ENCODE measurements at regions not wholly inside any gene's neighbourhood (a gene's known extent, or its start where the extent isn't known, plus 50 kb on each side); places are given as distances from the start of the nearest gene placed in this dataset.
"Not testable (repeated sequence)": the region's sequence is repeated elsewhere in the genome, so short reads cannot be mapped to it uniquely, and the experiment has no call there.

DNA sequence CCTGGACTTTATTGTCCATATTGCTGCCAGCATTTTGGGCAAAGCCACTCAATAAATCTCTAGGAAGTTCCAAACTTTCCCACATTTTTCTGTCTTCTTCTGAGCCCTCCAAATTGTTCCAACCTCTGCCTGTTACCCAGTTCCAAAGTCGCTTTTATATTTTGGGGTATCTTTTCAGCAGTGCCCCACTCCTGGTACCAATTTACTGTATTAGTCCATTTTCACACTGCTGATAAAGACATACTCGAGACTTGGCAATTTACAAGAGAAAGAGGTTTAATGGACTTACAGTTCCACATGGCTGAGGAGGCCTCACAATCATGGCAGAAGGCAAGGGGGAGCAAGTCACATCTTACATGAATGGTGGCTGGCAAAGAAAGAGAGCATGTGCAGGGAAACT is 53.4 kb downstream of the AHSP start:
- DNase-seq: not testable (repeated sequence)

- not testable (repeated sequence) for DNase-seq
These were observed 74.2 kb downstream of the AHSP start for GRCh38 chr16:31601737-31602384.

- DNase-seq: no peak
These were observed 90.4 kb downstream of the AHSP start for GRCh38 chr16:31618130-31618529.

DNA sequence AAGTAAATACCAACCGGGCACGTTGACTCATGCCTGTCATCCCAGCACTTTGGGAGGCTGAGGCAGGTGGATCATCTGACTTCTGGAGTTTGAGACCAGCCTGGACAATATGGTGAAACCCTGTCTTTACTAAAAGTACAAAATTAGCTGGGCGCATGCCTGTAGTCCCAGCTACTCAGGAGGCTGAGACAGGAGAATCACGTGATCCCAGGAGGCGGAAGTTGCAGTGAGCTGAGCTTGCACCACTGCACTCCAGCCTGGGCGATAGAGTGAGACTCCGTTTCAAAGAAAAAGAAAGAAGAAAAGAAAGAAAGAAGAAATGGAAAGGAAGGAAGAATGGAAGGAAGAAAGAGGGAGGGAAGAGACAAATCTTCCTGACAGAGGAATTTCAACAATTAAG is 108.7 kb downstream of the AHSP start:
- no peak for DNase-seq

- no peak for DNase-seq
These were observed 113.6 kb downstream of the AHSP start for GRCh38 chr16:31641279-31641678.

- not testable (repeated sequence) for DNase-seq
These were observed 128.0 kb downstream of the AHSP start for GRCh38 chr16:31655674-31656073.

DNA sequence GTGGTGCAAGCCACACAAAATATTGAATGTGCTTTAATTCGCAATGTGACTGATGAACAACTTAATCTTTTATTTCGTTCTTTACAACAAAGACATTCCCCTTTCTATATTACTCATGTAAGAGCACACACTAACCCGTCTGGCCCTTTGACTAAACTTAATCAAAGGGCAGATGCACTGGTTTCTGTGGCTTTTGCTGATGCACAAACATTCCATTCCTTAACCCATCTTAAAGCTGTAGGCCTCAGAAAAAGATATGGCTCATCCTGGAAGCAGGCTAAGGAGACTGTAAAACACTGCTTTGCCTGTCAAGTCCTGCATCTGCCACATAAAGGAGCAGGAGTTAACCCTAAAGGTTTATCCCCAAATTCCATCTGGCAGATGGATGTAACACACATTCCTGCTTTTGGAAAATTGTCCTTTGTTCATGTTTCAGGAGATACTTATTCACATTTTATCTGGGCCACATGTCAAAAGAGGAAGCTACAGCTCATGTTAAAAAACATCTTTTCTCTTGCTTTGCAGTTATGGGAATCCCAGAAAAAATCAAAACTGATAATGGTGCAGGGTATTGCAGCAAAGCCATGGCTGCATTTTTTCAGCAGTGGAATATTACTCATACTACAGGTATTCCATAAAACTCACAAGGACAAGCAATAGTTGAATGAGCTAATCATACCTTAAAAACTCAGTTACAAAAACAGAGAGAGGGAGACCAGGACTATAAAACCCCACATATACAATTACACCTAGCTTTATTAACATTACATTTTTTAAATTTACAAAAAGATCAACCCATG is 137.2 kb downstream of the AHSP start:
- DNase-seq: no peak

DNA sequence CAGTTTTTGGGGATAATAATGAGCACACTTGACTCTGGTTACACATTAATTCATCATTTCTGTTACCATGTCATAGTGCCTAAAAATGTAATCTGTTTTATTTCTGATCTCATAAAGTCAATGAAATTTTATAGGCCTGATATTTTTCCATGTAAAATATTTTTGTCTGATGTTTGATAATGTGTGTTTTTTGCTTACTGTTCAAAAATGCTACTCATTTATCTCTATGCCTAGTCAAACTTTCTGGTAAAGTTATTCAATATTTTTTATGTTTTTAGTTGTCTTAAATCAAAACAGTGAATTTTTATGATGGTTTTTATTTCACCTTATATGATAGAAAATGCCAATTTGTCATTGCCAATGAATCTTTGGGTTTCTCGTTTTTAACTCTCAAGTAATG is 147.0 kb downstream of the AHSP start:
- no peak for DNase-seq

DNA sequence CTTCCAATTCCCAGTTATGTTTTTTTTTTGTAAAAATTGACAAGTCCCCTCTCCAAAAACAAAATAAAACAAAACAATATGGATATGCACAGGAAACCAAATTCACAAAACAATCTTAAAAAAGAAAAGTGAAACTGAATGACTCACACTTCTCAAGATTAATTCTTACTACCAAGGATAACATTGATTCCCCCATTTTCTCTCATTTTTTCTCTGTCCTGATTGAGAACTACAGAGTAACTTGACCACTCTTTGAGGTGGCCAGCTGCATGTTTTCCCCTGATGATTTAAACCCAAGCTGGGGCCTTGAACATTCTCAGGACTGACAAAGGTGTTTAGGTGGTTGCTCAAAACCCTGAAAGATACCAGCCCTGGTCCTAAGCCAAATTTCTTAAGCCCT is 149.0 kb downstream of the AHSP start:
- DNase-seq: no peak

DNA sequence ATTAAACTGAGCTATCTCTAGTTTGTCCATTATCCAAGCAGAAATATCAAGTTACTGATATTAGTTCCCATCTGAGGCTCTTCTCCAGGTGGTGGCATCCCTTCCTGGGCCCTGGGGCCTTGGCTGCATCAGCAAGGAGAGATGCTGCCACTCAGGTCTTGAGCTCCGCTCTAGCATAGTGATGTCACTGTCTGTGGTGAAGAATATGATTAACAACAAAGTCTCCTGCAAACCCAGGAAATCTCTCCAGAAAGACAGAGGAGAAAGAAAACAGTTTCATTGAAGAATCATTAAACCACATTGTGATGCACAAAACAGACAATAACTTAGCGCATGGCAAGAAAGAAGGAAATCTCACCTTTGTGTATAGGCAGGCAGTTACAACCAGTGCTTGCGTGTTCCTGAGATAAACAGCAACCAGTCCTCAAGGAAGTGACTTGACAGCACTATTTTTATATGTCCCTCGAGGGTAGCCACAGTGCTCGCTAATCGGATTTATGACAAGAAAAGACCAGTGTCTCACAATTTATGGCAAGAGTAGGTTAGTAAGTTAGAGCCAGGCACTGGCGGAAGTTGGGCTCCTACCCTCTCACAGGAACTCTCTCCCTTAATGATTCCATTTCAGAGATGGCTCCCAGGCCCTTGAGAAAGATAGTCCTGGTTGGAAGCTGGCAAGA is 151.1 kb downstream of the AHSP start:
- no peak for DNase-seq

DNA sequence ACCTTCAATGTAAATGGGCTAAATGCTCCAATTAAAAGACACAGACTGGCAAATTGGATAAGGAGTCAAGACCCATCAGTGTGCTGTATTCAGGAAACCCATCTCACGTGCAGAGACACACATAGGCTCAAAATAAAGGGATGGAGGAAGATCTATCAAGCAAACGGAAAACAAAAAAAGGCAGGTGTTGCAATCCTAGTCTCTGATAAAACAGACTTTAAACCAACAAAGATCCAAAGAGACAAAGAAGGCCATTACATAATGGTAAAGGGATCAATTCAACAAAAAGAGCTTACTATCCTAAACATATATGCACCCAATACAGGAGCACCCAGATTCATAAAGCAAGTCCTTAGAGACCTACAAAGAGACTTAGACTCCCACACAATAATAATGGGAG is 161.6 kb downstream of the AHSP start:
- DNase-seq: not testable (repeated sequence)

GRCh38 chr16:31692338-31692737 is 164.6 kb downstream of the AHSP start:
- DNase-seq: not testable (repeated sequence)

DNA sequence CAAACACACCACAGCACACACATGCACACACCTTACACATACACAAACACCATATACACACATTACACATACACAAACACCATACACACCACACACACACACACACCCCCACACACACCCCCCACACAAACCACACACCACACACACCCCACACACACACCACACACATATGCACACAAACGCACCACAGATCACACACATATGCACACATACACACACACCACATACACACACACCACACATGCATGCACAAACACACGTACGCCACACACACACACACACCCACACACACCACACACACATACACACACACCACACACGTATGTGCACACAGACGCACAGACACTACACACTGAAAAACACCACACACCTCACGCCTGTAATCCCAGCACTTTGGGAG is 166.0 kb downstream of the AHSP start:
- no peak for DNase-seq

DNA sequence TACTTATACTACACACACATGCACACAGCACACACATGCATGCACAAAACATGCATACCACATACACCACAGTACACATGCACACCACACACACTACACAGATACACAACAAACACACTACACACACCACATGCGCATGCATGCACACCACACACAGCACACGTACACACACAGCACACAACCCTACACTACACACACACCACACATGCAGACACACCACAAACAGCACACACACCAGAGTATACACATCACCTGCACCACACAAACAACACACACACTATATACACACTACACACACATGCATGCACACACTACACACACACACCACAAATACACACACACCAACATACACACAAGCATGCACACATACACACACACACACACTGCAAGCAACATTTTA is 166.8 kb downstream of the AHSP start:
- no peak for DNase-seq

DNA sequence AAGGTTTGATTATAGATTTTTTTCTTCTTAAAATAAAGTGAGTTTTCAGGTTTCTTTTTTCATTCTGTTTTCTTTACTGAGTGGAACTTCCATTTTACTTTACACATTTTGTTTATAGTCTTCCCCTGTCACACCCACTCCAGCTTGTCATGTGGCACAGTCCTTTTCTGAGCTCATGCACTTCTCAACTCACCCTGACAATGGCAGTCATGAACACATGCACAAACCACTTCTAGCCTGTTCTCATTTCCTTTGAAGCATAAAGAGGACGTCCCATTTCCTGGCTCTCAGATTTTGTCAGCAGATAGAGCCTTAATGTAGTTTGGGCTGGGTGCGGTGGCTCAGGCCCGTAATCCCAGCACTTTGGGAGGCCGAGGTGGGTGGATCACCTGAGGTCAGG is 168.0 kb downstream of the AHSP start:
- peak in 1 of 4 experiments; percentile 12 for DNase-seq

GRCh38 chr16:31696968-31697743 is 169.5 kb downstream of the AHSP start:
- no peak for DNase-seq

DNA sequence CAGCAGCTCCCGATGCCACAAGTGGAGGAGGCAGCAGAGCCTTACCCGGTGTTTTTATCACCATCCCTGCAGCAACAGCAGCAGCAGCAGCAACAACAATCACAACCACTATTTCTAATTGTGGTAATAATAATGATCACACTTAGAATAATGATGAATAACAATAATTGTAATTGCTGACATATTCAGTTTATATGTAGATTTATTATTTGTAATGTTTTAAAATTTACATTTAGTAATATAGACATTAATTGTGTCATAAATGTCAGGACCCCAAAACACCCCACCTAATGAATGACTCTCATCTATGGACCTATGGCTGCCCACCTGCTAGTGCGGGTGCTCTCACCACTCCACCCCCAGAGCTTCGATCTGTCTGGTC is 170.0 kb downstream of the AHSP start:
- no peak for DNase-seq

- no peak for DNase-seq
These were observed 171.2 kb downstream of the AHSP start for GRCh38 chr16:31698901-31699300.

DNA sequence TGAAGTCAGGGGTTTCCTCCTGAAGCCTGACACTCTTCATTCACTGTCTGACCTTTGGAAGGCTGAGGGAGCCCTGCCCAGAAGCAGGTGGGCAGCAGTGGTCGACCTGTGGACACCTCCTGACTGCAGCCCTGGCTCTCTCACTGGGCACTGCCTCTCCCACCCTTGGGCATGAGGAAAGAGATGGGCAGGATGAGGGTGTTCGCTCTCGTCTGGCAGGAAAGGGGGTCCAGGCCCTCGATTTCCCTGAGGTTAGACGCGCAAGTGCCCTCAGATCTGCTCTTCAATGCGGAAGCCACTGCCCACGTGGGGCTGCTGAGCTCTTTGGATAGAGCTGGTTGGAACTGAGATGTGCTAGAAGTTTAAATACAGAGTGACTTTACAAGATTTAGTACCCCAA is 171.9 kb downstream of the AHSP start:
- DNase-seq: no peak

DNA sequence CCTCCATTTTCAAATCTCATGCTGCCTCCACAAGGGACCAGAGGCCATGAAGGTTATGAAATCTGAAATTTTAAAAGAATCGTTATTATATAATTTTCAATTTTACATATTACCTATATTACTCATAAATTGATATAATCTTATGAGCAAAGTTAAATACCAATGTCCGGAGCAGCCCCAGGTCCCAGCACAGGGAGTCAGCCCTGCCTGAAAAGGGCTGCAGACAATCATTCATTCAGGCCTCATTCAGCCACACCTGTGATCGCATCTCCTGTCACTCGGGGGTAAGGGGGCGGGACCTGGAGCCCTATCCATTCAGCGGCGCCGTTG is 172.5 kb downstream of the AHSP start:
- DNase-seq: peak in 1 of 4 experiments; percentile 74

DNA sequence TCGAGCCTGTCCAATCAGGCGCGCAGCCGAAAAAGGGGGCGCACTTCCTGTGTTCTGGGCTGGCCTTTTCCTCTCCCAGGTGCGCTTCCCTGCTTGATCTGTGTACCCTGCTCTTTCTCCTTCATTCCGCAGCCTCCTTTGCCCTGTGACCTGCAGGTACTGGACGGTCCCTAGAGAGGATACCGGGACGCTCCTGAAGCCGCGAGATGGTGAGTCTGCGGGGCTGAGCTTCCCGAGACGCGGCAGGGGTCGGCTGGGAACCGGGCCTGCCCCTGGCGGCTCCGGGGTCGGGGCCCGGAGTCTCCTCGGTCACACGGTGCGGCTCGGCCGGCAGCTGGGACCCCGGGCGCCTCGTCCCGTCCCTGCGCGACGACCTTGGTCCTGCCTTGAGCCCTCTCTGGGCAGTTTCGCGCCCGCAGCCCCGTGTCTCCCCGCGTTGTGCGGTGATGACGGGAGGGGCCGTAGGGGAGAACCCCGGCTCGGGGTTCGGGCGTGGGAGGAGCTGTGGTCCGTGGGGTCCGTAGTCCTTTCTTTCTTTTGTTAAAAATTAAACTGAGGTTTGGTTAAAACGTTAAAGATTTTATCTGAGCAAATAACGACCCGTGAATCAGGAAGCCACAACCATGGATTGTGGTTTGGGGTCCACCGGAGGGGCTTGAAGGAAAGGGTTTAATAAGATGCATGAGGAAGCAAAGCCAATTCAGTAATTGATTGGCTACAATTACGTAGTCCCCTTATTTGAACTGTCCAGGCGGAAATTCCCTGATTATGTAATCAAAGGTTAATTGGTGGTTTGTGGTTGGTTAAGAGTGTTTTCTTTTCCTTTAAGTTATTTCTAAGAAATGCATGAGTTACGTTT is 172.8 kb upstream of the ZNF267 start:
- peak in 3 of 4 experiments; percentile 68 to 78 (median 72) for DNase-seq

GRCh38 chr16:31701734-31702133 is 171.9 kb upstream of the ZNF267 start:
- no peak for DNase-seq

All from activated CD4-positive, CD25-positive, alpha-beta regulatory T cell (primary cell).